GM12874 (cell line): ENCODE measurements at regions not wholly inside any gene's neighbourhood (a gene's known extent, or its start where the extent isn't known, plus 50 kb on each side); places are given as distances from the start of the nearest gene placed in this dataset.

ENCODE experiments used
- CTCF ChIP-seq: IDR thresholded peaks from 2 replicates; pipeline ENCODE4 v1.5.1; 2011; ENCODE audit warnings: low read depth, mild to moderate bottlenecking, control low read depth, low read length, moderate library complexity; ENCODE audit not compliant: insufficient read depth

- no peak for TF ChIP-seq CTCF
Measured at GRCh38 chr11:70899616-70900015, 352.8 kb downstream of the SHANK2 start.

GRCh38 chr11:70900540-70900939, 351.8 kb downstream of the SHANK2 start:
- TF ChIP-seq CTCF = no peak

GRCh38 chr11:70901951-70902521, 350.3 kb downstream of the SHANK2 start:
- no peak for TF ChIP-seq CTCF

- TF ChIP-seq CTCF = no peak
Measured at GRCh38 chr11:70906101-70906500, 346.3 kb downstream of the SHANK2 start.

GRCh38 chr11:70908223-70908622, 344.2 kb downstream of the SHANK2 start:
- no peak for TF ChIP-seq CTCF

GRCh38 chr11:70910835-70911234, 341.5 kb downstream of the SHANK2 start:
- TF ChIP-seq CTCF = no peak

GRCh38 chr11:70912226-70912840, 340.0 kb downstream of the SHANK2 start:
- no peak for TF ChIP-seq CTCF
